Mucosa of stomach (tissue), 1 donor: ENCODE measurements at regions not wholly inside any gene's neighbourhood (a gene's known extent, or its start where the extent isn't known, plus 50 kb on each side); places are given as distances from the start of the nearest gene placed in this dataset.

Source experiments
- H3K27me3 ChIP-seq: one replicate; pipeline ENCODE4 v1.7.0; 2013; ENCODE audit warnings: mild to moderate bottlenecking, low read length; ENCODE audit not compliant: control insufficient read depth, insufficient read depth
- H3K36me3 ChIP-seq: one replicate; pipeline ENCODE4 v1.7.0; 2013; ENCODE audit warnings: low read length; ENCODE audit not compliant: control insufficient read depth, insufficient read depth
- H3K4me1 ChIP-seq: one replicate; pipeline ENCODE4 v1.7.0; 2013; ENCODE audit warnings: mild to moderate bottlenecking, low read length; ENCODE audit not compliant: control insufficient read depth, insufficient read depth
- H3K4me3 ChIP-seq: one replicate; pipeline ENCODE4 v1.7.0; 2013; ENCODE audit warnings: low read length
- H3K9ac ChIP-seq: one replicate; pipeline ENCODE4 v1.7.0; 2013; ENCODE audit warnings: mild to moderate bottlenecking, low read length, moderate library complexity
- H3K9me3 ChIP-seq: one replicate; pipeline ENCODE4 v1.7.0; 2013; ENCODE audit warnings: mild to moderate bottlenecking, low read length, moderate library complexity; ENCODE audit not compliant: control insufficient read depth
- donor health status: Pancreatic carcinoma.

DNA sequence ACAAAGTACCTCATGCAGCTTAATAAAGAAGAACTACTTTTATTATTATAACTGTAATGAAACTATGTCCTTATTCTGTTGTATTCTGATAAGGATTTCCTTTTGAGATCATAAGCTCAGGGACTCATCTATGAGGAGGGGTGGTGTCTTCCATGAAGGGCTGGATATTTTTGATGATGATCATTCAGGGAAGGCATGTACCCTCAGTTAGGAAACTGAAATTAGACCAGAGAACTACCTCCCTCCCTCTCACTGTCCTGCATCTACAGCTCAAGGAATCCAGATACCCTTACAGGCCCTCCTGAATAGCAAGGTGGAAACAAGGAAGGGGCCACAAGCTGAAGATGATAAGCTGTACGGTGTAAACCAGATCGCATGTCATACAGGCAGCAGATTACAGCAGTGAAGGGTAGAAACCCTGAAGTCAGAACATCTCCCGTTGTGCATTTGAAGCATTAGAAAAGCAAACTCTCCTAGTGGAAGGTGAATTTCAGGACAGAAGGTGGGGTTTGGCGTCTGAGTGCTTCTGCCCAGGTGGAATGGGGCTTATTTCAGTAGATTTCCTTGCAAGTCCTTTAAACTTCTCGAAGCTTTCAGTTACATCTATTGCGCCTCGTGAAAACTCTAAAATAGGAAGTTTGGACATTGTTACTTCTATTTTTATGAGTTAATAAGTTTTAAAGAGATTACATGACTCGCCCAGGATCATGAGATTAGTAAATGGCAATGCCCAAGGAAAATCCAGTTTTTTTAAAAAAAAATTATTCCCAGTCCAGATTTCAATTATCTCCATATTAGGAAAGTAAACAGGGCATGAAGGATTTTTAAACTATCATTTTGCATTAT, 101.1 kb upstream of the HNRNPU start:
- Histone ChIP-seq H3K36me3 (no peaks in the 10 kb centered on the region), H3K9me3 (no peaks in the 10 kb centered on the region), H3K27me3 (no peaks in the 10 kb centered on the region), H3K4me1 (peaks cover 24% of the 10 kb centered on the region), H3K4me3 (no peak overlapping the region), H3K9ac (no peak overlapping the region)

DNA sequence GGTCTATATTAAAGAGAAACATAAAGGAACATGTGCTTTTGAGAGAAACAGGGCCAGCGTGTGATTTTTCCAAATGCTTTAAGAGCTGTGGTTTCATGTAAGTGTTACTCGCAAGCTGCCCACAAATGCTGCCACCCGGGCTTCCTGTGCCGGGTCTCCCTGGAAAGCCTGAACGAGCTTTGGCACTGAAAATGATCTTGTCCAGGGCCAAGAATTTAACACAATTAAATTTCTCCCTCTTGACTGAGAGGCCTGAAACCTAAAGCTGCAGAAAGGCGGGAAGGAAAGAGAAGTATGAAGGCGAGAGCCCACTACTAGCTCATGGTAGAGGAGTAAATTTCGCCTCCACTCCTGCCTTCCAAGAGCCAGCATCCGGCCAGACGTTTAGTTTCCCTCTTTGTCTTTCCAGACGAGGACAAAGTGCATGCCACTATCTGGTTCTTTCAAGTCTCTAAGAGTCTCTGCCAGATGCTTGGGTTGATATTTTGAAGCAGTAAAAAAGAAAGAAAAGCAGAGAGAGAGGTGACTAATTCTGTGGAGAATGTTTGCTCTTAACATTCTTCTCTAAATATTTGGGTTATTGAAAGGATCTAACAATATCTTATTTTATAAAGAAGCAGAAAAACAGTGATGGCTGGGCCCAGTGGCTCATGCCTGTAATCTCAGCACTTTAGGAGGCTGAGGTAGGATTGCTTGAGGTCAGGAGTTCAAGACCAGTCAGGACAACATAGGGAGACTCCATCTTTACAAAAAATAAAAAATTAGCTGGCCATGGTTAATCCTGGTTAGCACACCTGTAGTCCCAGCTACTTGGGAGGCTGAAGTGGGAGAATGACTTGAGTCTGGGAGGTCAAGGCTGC, 100.0 kb upstream of the HNRNPU start:
- H3K9me3 ChIP-seq, result no peaks in the 10 kb centered on the region
- H3K4me3 ChIP-seq, result no peak overlapping the region
- no peaks in the 10 kb centered on the region for H3K27me3 ChIP-seq
- peak overlapping the region; percentile 61 for H3K9ac ChIP-seq
- no peaks in the 10 kb centered on the region for H3K36me3 ChIP-seq
- peaks cover 24% of the 10 kb centered on the region for H3K4me1 ChIP-seq

DNA sequence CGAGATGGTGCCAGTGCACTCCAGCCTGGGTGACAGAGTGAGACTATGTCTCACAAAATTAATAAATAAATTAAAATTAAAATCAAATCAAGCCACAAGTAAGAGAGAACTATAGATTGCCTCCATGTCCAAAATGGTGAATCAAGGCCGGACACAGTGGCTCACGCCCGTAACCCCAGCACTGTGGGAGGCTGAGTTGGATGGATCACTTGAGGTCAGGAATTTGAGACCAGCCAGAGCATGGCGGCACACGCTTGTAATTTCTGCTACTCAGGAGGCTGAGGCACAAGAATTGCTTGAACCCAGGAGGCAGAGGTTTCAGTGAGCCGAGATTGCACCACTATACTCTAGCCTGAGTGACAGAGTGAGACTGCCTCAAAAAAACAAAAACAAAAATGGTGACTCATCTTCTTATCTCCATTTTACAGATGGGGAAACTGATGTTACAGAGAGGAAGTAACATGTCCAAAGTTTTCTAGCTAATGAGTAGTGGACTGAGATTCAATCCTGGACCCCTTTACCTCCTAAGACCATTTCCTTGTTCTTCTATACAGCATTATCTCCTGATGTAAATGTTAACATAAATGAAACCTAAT, 99.0 kb upstream of the HNRNPU start:
- H3K9ac ChIP-seq, result no peak overlapping the region
- H3K4me1 ChIP-seq, result peaks cover 18% of the 10 kb centered on the region
- H3K4me3 ChIP-seq, result no peak overlapping the region

DNA sequence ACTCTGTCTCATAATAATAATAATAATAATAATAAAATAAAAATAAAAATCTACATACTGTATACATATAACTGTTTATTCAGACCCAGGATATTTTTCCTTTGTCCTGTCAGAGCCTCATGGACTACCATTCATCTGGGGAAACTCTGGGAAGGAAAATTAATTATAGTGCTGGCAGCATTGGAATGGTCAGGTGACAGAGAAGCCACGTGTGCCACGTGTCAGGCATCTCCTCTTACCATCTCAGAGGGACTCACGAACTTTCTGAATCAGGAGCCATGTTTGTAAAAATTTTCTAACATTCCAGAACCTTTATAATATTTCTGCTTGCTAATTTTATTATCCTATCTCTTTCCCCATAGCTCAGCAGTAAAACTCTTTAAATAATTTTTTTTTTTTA, 97.8 kb upstream of the HNRNPU start:
- no peaks in the 10 kb centered on the region for H3K9me3 ChIP-seq
- H3K36me3 ChIP-seq, result no peaks in the 10 kb centered on the region
- H3K27me3 ChIP-seq, result no peaks in the 10 kb centered on the region
- no peak overlapping the region for H3K9ac ChIP-seq
- H3K4me3 ChIP-seq, result no peak overlapping the region
- peaks cover 18% of the 10 kb centered on the region for H3K4me1 ChIP-seq

More for the DNA sequence above, 99.0 kb upstream of the HNRNPU start:
- Histone ChIP-seq H3K36me3 (no peaks in the 10 kb centered on the region), H3K9me3 (no peaks in the 10 kb centered on the region), H3K27me3 (no peaks in the 10 kb centered on the region)

DNA sequence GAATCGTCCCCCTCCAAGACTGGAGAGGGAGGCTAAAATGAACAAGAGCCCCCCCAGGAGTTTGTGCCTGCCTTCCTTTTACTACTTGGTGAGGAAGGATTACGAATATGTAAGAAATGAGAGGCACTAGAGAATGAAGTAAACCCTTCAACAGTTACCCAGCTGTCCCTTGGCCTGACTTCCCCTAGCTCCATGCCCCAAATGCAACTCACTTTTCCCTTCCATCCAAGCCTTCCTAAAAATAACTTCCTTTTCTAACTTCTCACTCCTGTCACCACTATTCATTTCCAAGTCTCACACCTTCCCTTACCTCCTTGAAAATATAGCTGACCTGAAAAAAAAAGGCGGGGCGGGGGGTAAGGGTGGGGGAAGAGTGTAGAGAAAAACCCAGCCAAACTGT, 96.6 kb upstream of the HNRNPU start:
- H3K4me1 ChIP-seq, result peaks cover 18% of the 10 kb centered on the region
- H3K9ac ChIP-seq, result no peak overlapping the region
- no peaks in the 10 kb centered on the region for H3K9me3 ChIP-seq
- no peaks in the 10 kb centered on the region for H3K27me3 ChIP-seq
- no peaks in the 10 kb centered on the region for H3K36me3 ChIP-seq
- H3K4me3 ChIP-seq, result no peak overlapping the region

DNA sequence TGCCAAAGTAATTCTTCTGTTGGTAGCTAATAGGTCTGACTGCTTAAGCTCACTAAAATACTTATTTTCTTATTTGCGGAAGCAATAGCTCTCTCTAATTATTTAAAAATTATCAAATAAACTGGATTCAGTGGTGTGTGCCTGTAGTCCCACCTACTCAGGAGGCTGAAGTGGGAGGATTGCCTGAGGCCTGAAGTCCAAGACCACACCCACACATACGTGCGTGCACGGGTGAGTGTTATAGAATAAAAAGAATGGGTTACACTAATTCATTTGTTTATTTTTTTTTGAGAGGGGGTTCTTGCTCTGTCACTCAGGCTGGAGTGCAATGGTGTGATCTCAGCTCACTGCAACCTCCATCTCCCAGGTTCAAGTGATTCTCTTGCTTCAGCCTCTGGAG, 94.2 kb upstream of the HNRNPU start:
- H3K9ac ChIP-seq, result no peak overlapping the region
- no peaks in the 10 kb centered on the region for H3K4me1 ChIP-seq
- no peak overlapping the region for H3K4me3 ChIP-seq
- H3K36me3 ChIP-seq, result no peaks in the 10 kb centered on the region
- no peaks in the 10 kb centered on the region for H3K9me3 ChIP-seq
- H3K27me3 ChIP-seq, result no peaks in the 10 kb centered on the region

DNA sequence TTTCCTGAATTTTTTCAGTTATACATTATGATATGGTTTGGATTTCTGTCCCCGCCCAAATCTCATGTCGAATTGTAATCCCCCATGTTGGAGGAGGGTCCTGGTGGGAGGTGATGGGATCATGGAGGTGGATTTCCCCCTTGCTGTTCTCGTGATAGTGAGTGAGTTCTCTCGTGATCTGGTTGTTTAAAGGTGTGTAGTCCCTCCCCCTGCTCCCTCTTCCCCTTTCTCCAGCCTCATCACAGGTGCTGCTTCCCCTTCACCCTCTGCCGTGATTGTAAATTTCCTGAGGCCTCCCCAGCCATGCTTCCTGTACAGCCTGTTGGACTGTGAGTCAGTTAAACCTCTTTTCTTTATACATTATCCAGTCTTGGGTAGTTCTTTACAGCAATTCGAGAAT, 93.2 kb upstream of the HNRNPU start:
- no peaks in the 10 kb centered on the region for H3K27me3 ChIP-seq
- no peak overlapping the region for H3K4me3 ChIP-seq
- H3K9me3 ChIP-seq, result no peaks in the 10 kb centered on the region
- no peak overlapping the region for H3K9ac ChIP-seq
- H3K36me3 ChIP-seq, result no peaks in the 10 kb centered on the region
- H3K4me1 ChIP-seq, result no peaks in the 10 kb centered on the region

DNA sequence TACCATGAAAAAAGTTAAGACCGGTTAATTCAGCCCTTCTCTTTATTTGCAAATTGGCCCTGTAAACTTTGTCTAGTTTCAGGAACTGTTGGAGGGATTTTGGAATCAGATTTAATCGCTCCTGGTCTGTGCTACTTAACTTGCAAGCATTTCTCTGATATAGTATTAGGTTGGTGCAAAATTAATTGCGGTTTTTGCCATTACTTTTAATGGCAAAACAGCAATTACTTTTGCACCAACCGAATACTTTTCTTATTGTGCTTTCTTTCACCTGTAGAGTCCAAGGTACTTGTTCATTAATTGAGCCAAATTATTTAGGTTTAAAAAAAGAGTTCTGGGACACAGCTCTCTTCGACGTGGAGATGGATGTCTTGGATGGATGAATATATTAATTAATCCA, 92.8 kb upstream of the HNRNPU start:
- no peak overlapping the region for H3K9ac ChIP-seq
- no peaks in the 10 kb centered on the region for H3K4me1 ChIP-seq
- no peaks in the 10 kb centered on the region for H3K9me3 ChIP-seq
- H3K4me3 ChIP-seq, result no peak overlapping the region
- H3K27me3 ChIP-seq, result no peaks in the 10 kb centered on the region
- H3K36me3 ChIP-seq, result no peaks in the 10 kb centered on the region

DNA sequence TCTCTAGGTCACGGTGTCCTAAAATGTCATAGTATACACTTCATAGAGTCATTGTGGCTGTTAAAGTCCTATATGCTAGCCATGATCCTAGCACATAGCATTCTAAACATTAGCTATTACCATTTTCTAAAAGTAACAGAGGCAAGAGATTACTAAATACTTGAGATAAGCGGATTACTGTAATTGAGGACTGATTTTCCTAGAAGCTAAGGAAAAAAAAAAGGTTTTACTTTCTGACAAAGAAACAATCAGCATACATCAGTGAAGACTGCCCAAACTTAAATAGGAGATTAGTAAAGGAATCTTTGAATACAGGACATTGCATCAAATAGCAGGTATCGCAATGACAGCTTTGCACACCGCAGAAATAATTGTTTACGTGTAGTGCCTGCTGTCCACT, 91.3 kb upstream of the HNRNPU start:
- no peaks in the 10 kb centered on the region for H3K4me1 ChIP-seq
- no peak overlapping the region for H3K9ac ChIP-seq
- no peaks in the 10 kb centered on the region for H3K27me3 ChIP-seq
- H3K4me3 ChIP-seq, result no peak overlapping the region
- no peaks in the 10 kb centered on the region for H3K9me3 ChIP-seq
- no peaks in the 10 kb centered on the region for H3K36me3 ChIP-seq

DNA sequence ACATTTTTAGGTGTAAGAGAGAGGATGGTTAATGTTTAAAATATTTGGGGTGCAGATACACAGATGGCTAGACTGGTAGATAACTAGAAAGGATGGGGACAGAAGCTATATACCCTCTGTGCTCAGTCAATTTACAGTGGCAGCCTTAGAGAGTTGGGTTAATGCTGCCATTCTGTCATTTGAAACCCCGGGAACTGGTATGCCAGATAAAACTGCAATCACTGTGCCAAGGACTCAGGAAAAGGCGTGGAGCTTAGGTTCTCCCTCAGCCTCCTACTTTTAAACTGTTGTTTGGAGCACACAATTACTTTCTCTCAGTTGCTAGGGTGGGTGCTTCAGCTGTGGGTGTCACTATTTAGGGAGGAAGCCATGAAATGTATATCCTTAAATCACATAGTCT, 90.0 kb upstream of the HNRNPU start:
- H3K4me1 ChIP-seq, result no peaks in the 10 kb centered on the region
- no peaks in the 10 kb centered on the region for H3K36me3 ChIP-seq
- H3K9ac ChIP-seq, result no peak overlapping the region
- no peak overlapping the region for H3K4me3 ChIP-seq
- no peaks in the 10 kb centered on the region for H3K9me3 ChIP-seq
- no peaks in the 10 kb centered on the region for H3K27me3 ChIP-seq

DNA sequence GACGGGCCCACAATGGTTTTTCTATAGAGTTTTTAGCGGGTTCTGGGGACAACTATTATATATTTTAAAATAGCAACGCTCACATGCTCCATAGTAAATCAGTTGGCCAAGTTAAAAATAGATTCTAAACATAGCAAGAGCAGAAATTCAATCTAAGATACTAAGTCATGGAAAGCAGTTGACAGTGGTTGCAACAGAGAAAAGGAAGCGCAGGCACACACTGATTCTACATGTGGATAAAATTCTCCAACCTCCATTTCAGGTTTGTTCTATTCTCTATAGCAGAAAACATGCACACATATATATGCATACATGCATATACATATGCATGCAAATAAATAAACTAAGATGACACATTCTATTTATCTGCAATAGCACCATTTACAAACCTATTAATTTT, 89.6 kb upstream of the HNRNPU start:
- Histone ChIP-seq H3K27me3 (no peaks in the 10 kb centered on the region), H3K9me3 (no peaks in the 10 kb centered on the region), H3K36me3 (no peaks in the 10 kb centered on the region), H3K9ac (no peak overlapping the region), H3K4me1 (no peaks in the 10 kb centered on the region), H3K4me3 (no peak overlapping the region)

DNA sequence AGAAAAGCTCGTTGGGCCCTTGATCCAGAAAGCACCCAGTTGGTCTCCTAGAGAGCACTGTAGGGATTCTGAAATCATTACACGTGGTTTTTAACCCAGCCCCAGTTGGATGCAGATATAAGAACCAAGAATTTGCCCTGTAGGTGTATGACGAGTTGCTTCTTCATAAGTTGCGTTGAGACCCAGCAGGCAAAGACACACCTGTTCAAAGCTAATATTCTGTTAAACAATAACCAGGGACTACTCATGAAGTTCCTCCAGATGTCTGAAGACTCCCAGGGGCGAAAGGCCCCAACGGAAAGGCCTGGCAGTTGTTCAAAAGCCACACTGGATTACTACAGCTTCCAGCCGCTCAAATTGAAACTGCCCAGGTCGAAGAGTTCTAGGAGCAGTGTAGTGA, 88.6 kb upstream of the HNRNPU start:
- H3K9ac ChIP-seq, result no peak overlapping the region
- H3K36me3 ChIP-seq, result no peaks in the 10 kb centered on the region
- no peaks in the 10 kb centered on the region for H3K27me3 ChIP-seq
- H3K4me1 ChIP-seq, result no peaks in the 10 kb centered on the region
- H3K4me3 ChIP-seq, result no peak overlapping the region
- H3K9me3 ChIP-seq, result no peaks in the 10 kb centered on the region
